GM21723 (cell line): ENCODE measurements at regions not wholly inside any gene's neighbourhood (a gene's known extent, or its start where the extent isn't known, plus 50 kb on each side); places are given as distances from the start of the nearest gene placed in this dataset.
"Not testable (repeated sequence)": the region's sequence is repeated elsewhere in the genome, so short reads cannot be mapped to it uniquely, and the experiment has no call there.

Experiments used
- ATAC-seq: cut with Tn5 transposase; IDR thresholded peaks from one replicate; pipeline ENCODE4 v1.9.1; 2021; ENCODE audit warnings: mild to moderate bottlenecking, moderate library complexity; ENCODE audit not compliant: unreplicated experiment

DNA sequence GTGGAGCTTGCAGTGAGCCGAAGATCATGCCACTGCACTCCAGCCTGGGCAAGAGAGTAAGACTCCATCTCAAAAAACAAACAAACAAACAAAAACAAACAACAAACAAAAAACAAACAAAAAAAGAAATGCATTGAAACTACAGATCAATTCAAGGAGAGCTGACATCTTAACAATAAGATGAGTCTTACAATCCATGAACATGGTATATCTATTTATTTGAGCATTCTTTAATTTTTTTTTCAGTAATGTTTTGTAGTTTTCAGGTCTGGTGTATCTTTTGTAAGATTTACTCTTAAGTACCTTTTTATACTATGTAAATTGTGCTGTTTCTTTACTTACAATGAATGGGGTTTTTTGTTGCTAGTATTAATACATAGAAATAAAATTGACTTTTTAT lies 140.1 kb upstream of the DAPK1 start:
- ATAC-seq = no peak

DNA sequence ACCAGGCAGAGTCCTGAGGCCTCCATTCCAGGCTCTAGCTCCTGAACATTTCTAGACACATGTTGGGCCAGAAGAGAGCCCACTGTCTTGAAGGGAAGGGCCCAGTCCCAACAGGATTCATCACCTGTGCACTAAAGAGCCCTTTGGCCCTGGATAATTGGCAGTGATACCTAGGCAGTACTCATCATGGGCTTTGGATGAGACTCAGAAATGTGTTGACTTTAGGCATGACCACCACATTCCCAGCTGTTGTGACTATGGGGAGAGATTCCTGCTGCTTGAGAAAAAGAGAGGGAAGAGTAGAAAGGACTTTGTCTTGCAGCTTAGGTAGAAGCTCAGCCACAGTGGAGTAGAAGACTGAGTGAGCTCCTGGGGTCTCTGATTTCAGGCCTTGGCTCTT lies 138.4 kb upstream of the DAPK1 start:
- ATAC-seq = no peak

DNA sequence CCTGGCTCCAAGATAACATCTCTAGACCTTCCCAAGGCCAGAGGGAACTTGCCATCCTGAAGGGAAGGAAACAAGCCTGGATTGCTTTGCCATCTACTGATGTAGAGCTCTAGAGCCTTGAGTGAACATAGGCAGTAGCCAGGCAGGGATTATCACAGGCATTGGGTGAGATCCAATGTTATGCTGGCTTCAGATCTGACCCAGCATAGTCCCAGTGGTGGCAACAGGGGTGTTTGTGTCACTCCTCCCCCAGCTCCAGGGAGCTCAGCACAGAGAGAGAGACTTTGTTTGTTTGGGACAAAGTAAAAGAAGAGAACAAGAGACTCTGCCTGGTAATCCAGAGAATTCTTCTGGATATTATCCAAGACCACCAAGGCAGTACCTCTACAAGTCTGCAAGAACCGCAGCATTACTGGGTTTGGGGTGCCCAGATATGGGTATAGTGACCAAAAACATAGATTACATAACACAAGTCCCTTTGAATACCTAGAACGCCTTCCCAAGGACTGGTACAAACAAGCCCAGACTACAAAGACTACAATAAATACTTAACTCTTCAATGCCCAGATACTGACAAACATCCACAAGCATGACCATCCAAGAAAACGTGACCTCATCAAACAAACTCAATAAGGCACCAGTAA lies 137.6 kb upstream of the DAPK1 start:
- ATAC-seq = no peak

DNA sequence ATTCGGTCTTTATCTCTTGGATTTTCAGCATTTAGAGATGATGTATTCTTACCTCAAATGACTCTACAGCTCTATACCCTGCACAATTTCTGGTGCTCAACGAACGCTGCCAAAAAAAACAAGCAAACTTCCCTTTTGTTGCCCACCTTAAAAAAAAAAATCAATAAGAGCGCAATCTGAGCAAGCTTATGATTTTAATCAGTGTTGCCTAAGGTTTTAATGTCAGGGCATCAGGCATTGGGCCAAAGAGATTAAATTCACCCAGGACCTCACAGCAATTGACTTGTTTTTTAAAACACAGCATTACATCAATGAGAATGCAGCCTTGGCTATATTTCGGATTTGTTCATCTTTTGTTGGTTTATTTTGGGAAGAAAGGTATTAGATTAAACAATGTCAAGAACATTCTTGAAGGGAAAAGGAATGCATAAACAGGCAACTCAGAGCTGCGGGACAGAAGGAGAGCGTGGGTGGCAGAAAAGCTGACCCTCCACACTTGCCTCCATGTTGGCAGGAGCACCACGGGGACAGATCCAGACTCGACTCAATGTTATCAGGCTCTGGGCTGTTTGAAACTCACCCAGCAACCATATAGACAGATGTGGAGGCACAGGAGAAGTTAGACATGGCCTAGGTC lies 127.5 kb upstream of the DAPK1 start:
- ATAC-seq = no peak

DNA sequence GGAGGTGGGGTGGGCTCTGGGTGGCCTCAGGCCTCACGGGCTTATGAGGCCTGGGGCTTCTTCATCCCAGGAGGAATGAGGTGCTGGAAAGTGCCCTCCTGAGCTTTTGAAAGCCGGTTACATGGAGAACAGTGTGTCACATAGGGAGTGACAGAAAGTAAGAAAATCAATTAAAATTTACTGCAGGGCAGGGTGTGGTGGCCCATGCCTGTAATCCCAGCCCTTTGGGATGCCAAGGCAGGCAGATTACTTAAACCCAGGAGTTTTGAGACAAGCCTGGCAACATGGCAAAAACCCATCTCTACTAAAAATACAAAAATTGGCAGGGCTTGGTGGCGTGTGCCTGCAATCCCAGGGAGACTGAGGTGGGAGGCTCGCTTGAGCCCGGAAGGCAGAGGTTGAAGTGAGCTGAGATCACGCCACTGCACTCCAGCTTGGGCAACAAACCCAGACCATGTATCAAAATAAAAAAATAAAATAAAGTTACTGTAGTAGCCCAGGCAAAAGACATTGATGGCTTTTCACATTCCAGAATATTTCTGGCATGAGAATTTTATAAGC lies 125.8 kb upstream of the DAPK1 start:
- no peak for ATAC-seq

DNA sequence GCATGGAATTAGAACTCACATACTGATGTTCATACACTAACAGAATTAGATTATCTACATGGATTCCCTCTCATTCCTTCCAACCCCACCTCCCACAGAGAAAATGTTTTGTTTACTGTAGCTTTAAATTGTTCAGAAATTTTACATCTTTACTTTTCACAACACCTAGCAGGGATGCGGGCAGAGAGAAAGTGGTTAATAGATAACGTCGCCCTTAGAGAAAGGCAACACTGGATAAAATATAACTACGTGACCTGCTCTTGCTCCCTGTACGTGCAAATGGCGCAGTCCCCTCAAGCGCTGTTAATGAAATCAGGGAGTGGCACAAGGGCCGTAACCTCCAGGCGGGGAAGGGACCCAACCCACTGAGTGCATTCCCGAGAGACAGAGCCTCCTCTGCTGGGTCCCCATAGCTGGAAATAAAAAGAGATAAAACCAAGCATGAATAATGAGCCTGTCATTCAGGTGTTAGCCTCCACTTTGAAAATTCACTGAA lies 125.3 kb upstream of the DAPK1 start:
- no peak for ATAC-seq

DNA sequence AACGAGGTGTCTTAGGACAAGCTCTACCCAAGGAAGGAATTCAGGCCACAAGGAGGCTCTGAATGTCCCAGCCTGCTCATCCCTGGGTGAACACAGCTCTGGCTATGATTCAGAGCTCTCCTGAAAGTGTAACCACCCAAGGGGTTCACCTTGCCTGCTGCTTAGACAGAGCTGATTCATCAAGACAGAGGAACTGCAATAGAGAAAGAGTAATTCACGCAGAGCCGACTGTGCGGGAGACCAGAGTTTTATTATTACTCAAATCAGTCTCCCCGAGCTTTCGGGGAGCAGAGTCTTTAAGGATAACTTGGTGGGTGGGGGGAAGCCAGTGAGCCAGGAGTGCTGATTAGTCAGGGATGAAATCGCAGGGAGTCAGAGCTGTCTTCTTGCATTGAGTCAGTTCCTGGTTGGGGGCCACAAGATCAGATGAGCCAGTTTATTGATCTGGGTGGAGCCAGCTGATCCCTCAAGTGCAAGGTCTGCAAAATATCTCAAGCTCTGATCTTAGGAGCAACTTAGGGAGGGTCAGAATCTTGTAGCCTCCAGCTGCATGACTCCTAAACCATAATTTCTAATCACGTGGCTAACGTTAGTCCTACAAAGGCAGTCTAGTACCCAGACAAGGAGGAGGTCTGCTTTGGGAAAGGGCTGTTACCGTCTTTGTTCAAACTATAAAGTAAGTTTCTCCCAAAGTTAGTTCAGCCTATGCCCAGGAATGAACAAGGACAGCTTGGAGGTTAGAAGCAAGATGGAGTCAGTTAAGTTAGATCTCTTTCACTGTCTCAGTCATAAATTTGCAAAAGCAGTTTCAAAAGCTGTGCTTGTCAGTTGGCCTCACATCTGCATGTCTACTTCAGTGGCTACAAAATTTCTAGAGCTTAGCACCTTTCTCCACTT lies 123.4 kb upstream of the DAPK1 start:
- ATAC-seq = peak; percentile 82

DNA sequence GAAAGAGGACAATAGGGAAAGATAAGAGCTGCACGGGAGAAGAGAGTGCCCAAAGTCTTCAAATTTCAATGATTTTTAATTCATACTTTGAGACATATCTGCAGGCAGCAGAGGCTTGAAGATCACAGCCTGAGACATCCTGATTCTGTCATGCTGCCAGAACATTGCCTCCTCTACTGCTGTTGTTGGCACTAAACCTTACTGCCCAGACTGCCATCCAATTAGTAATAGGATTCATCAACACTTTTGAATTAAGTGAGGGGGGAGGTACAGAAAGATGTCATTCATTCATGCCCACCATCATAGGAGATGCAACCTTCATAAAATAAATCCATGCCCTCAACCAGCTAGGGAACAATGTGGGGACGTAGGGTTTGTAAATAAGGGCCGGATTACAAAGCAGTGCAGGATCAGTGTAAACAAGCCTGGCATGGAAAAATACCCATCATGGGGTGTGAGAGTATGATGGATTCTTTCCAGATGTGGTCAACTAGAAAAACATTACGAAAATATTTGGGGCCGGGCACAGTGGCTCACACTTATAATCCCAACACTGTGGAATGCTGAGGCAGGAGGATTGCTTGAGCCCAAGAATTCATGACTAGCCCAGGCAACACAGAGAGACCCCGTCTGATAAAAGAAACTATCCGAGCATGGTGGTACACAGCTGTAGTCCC lies 122.1 kb upstream of the DAPK1 start:
- no peak for ATAC-seq

DNA sequence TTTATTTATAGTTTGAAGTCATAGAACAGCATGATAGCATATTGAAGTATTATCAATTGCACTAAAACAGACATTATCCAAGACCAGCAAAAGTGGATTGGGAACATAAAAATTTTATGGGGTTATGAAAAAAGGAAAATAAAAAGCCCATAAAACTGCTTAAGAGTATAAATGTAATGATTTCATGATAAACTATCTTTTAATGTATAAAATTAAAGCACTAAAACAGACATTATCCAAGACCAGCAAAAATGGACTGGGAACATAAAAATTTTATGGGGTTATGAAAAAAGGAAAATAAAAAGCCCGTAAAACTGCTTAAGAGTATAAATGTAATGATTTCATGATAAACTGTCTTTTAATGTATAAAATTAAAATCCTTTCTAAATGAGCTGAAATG lies 119.0 kb upstream of the DAPK1 start:
- ATAC-seq = no peak

DNA sequence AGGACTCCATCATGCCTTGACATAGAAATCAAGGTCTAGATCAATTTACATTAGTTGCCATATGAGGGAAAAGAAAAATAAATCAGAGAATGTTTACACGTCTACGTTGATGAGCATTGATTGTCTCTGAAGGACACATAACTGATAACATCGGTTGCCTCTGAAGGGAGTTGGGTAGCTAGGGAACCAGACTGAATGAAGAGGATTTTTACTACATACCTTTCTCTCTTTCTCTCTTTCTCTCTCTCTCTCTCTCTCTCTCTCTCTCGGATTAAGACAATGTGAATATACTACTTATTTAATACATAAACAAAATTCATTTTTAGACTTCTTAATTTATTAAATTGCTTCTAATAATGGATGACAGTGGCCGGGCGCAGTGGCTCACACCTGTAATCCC lies 118.4 kb upstream of the DAPK1 start:
- no peak for ATAC-seq

DNA sequence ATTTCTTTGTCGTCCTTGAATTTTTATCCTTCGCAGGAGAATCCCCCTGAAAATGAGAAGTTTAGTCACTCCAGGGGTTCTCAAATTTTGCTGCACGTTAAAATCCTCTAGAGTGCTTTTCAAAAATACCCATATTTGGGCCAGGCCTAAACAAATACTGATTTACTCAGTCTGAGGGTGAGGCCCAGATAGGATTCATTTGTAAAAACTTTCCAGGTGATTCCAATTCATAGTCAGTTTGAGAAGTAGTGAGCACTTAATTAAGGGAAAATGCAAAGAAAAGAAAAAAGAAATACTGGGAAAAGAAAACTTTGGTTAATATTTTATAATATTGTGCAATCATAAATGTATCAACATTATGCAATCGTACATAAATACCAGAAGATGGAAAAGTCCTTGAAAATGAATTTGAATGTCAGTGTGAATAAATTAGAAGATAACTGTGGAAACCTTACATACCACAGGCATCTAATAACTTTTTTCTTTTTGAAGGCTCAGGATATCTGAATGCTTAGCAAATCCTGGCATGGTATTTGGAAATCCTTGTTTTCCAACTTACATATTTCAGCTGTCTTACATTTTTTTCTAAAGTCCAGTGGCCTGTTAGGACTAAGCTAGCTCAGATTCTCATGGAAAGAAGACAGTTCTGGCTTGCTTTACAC lies 116.5 kb upstream of the DAPK1 start:
- no peak for ATAC-seq

DNA sequence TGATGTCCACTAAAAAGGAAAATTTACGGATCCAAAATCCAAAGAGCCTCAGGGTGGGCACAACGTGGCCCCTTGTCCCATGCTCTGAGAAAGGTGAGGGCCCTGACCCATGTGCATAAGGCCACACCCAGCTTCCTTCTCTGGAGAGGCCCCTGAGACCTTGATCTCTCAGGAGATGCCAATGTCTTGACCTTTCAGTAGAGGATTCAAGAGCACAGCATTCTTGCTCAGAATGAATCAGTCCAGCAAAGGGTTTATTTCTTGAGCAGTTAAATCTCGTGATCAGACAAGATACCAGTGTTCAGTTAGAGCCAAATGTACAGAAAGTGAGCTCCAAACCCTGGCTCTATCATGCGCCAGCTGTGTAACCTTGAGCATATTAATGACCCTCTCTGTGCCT lies 115.9 kb upstream of the DAPK1 start:
- no peak for ATAC-seq

DNA sequence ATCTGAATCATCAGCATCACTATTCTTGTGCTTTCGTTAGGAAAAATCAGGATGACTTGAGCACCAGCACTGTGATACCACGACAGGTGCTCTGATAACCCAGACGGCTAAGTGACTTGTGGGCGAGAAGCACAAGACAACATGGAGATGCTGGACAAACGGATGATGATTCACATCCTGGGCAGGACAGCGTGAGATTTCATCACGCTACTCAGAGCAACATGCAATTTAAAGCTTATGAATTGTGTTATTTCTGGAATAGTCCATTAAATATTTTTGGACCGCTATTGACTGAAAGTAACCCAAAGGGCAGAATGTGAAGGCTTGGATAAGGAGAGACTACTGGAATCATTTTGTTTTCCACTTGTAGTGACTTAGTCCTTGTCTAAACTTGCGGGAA lies 114.8 kb upstream of the DAPK1 start:
- ATAC-seq = no peak

DNA sequence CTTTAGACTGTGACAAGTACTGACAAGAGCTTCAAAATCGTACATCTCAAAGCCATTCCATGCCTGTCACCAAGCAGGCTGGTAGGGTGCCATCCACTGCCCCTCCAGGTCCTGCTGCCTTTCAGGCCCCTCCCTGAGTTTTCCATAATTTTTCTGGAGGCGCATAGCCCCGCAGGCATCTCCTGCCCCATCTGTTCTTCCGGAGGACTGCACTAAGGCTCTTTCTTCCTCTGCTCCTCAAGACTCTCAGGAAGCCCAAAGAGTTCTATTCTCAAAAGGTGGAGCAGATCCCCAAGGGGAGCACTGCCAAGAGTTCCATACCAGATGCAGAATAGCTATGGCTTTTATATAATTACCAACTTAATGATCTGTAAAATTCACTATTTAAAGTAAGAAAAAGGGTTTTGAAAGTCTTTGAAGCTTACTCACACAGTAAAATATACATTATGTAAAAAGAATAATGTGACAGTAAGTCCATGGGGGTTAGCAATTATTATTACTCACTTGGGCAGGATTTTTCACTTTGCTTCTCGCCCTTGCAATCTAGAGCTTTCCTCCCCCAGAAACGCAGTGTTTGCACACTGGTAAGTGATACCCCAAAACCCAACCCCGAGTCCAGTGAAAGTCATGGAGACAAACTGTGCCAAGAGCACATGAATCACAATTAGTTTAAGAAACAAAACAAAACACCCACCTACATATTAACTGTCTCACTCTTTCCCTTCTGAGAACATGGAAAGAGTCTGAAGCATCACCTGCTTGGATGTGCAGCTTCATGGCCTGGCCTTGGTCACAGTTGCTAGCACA lies 114.1 kb upstream of the DAPK1 start:
- ATAC-seq = no peak

DNA sequence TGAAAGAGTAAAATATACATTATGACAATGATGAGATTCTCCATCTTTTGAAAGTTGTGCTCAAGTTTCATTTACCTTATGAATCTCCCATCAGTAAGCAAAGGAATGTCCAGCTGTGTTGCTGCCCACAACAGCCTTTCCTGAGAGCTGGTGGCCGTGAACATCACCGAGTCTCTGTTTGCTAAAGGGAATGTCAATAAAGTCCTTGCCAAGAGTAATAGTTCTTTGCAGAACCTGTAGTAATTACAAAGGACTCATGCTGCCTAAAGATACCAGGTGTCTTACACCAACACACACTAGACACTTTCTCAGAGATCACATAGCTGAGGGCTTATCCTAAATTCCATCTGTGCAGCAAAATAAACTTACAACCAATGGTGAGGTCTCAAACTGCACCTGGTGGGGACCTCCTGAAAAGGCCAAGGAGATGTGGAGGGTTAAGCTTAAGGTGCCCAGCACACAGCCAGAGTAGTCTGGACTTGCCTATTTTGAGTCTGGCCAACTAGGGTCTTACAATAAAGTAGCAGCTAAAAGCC lies 111.1 kb upstream of the DAPK1 start:
- no peak for ATAC-seq

DNA sequence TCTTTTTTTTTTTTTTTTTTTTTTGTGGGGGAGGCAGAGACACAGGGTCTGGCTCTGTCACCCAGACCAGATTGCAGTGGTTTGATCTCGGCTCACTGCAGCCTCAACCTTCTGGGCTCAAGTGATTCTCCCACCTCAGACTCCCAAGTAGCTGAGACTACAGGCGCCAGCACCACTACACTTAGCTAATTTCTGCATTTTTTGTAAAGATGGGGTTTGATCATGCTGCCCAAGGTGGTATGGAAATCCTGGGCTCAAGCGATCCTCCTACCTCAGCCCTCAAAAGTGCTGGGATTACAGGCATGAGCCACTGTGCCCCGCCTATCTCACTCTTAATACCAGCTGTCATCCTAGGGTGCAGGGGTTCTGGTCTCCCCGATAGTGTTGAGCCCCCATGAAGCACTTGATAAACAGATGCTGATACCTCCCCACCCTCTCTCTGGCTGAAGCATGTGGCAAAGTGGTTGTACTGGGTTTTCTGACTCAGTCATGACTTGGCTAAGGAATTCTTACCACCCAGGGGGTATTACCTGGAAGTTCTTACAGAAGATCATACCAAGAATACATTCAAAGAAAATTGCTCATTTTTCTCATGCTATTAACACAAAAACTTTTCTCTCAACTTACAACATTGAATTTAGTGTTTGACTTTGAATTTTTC lies 110.2 kb upstream of the DAPK1 start:
- no peak for ATAC-seq

DNA sequence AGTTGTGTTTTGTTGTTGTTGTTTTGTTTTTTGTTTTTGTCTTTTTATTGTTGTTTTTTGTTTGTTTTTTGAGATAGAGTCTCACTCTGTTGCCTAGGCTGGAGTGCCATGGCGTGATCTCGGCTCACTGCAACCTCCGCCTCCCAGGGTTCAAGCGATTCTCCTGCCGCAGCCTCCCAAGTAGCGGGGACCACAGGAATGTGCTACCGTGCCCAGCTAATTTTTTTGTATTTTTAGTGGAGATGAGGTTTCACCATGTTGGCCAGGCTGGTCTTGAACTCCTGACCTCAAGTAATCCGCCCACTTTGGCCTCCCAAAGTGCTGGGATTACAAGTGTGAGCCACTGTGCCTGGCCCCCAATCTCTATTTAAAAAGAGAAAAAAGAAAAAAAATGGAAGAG lies 109.0 kb upstream of the DAPK1 start:
- ATAC-seq = not testable (repeated sequence)

DNA sequence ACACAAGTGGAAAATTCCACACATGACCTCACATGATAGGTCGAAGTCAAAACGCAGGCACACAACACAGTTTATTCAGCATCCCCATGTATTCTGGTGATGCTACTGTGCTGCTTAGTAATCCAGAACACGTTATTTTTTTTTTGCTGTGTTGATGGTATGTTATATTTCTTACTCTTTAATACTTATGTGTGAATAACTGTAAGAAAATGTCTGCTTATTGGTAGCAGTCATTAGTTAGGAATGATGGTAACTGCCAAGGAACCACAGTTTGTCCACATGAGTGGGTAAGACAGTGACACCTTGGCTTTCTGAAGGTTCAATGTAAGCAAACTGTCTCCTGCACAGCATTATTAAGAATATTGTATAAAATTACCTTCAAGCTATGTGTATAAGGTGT lies 107.7 kb upstream of the DAPK1 start:
- no peak for ATAC-seq

DNA sequence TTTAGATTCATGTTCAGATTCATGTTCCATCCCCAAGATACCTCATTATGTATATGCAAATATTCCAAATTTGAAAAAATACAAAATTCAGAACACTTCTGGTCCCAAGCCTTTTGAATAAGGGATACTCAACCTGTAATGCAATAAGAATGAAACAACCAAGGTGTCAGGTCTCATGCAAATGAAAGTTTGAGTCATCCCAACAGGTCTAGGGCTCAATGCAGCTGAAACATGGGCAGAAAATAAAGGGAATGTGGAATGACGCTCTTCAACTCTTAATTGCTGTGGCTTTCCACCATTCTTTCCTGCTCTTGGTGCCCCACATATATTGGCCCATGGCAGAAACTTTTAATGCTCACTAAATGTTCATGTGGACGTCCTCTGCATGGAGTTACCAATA lies 107.3 kb upstream of the DAPK1 start:
- ATAC-seq = no peak
